ENCODE measurements at regions not wholly inside any gene's neighbourhood (a gene's known extent, or its start where the extent isn't known, plus 50 kb on each side); places are given as distances from the start of the nearest gene placed in this dataset.

DNA sequence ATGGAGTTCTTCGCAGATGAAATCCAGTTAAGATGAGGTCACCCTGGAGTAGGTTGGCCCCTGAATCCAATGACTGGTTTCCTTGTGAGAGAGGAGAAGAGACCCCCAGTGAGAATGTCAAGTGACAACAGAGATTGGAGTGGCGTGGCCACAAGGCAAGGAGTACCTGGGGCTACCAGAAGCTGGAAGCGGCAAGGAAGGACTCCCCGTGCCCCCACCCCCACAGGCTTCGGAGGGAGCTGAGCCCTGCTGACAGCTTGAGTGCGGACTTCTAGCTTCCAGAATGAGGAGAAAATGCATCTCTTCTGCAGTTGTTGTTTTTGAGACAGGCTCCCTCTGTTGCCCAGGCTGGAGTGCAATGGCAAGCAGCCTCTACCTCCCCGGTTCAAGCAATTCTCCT is 78.0 kb upstream of the HPCAL1 start:
- no peak for TF ChIP-seq POLR2A (conservative IDR thresholded peaks at IDR 0.05)
- TF ChIP-seq TCF7 (IDR thresholded peaks at IDR 0.05; ENCODE audit: borderline replicate concordance), result no peak
- TF ChIP-seq, protein P1, sequence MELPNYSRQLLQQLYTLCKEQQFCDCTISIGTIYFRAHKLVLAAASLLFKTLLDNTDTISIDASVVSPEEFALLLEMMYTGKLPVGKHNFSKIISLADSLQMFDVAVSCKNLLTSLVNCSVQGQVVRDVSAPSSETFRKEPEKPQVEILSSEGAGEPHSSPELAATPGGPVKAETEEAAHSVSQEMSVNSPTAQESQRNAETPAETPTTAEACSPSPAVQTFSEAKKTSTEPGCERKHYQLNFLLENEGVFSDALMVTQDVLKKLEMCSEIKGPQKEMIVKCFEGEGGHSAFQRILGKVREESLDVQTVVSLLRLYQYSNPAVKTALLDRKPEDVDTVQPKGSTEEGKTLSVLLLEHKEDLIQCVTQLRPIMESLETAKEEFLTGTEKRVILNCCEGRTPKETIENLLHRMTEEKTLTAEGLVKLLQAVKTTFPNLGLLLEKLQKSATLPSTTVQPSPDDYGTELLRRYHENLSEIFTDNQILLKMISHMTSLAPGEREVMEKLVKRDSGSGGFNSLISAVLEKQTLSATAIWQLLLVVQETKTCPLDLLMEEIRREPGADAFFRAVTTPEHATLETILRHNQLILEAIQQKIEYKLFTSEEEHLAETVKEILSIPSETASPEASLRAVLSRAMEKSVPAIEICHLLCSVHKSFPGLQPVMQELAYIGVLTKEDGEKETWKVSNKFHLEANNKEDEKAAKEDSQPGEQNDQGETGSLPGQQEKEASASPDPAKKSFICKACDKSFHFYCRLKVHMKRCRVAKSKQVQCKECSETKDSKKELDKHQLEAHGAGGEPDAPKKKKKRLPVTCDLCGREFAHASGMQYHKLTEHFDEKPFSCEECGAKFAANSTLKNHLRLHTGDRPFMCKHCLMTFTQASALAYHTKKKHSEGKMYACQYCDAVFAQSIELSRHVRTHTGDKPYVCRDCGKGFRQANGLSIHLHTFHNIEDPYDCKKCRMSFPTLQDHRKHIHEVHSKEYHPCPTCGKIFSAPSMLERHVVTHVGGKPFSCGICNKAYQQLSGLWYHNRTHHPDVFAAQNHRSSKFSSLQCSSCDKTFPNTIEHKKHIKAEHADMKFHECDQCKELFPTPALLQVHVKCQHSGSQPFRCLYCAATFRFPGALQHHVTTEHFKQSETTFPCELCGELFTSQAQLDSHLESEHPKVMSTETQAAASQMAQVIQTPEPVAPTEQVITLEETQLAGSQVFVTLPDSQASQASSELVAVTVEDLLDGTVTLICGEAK (IDR thresholded peaks at IDR 0.05), result no peak
- TF ChIP-seq, protein P1 (CRISPR knock-in tag; IDR thresholded peaks at IDR 0.05), result no peak
- TF ChIP-seq, protein P2, sequence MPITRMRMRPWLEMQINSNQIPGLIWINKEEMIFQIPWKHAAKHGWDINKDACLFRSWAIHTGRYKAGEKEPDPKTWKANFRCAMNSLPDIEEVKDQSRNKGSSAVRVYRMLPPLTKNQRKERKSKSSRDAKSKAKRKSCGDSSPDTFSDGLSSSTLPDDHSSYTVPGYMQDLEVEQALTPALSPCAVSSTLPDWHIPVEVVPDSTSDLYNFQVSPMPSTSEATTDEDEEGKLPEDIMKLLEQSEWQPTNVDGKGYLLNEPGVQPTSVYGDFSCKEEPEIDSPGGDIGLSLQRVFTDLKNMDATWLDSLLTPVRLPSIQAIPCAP (CRISPR knock-in tag; IDR thresholded peaks at IDR 0.05; ENCODE audit: borderline replicate concordance), result no peak
- TF ChIP-seq, protein P3, sequence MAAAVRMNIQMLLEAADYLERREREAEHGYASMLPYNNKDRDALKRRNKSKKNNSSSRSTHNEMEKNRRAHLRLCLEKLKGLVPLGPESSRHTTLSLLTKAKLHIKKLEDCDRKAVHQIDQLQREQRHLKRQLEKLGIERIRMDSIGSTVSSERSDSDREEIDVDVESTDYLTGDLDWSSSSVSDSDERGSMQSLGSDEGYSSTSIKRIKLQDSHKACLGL (CRISPR knock-in tag; IDR thresholded peaks at IDR 0.05; ENCODE audit: borderline replicate concordance, poor library complexity, severe bottlenecking), result no peak
- TF ChIP-seq SMARCC2 (IDR thresholded peaks at IDR 0.05; ENCODE audit: low read depth), result no peak
- TF ChIP-seq, protein P4, sequence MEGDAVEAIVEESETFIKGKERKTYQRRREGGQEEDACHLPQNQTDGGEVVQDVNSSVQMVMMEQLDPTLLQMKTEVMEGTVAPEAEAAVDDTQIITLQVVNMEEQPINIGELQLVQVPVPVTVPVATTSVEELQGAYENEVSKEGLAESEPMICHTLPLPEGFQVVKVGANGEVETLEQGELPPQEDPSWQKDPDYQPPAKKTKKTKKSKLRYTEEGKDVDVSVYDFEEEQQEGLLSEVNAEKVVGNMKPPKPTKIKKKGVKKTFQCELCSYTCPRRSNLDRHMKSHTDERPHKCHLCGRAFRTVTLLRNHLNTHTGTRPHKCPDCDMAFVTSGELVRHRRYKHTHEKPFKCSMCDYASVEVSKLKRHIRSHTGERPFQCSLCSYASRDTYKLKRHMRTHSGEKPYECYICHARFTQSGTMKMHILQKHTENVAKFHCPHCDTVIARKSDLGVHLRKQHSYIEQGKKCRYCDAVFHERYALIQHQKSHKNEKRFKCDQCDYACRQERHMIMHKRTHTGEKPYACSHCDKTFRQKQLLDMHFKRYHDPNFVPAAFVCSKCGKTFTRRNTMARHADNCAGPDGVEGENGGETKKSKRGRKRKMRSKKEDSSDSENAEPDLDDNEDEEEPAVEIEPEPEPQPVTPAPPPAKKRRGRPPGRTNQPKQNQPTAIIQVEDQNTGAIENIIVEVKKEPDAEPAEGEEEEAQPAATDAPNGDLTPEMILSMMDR (IDR thresholded peaks at IDR 0.05 in 2 of 3, conservative IDR thresholded peaks at IDR 0.05 in 1 of 3; ENCODE audit: insufficient read depth in 2 of 3, low read depth in 1 of 3, low read length in 3 of 3), result no peak
- TF ChIP-seq ZNF445 (CRISPR knock-in tag; IDR thresholded peaks at IDR 0.05; ENCODE audit: low read depth), result no peak
- TF ChIP-seq RAD21 (CRISPR knock-in tag; conservative IDR thresholded peaks at IDR 0.05 in 1 of 2, IDR thresholded peaks at IDR 0.05 in 1 of 2), result no peak

Data from K562 (cell line).